Neural progenitor cell (in vitro differentiated cells): ENCODE measurements at regions not wholly inside any gene's neighbourhood (a gene's known extent, or its start where the extent isn't known, plus 50 kb on each side); places are given as distances from the start of the nearest gene placed in this dataset.

Experiments used
- DNase-seq: peaks from one replicate; pipeline ENCODE4 v3.0.0-alpha.2; 2016; ENCODE audit warnings: low spot score
- H2AFZ ChIP-seq: fragments of 200-600 bp; sonication (generic); replicated peaks from 2 replicates; pipeline ENCODE4 v1.6.1; 2016; ENCODE audit warnings: antibody characterized with exemption
- H3F3A ChIP-seq: fragments of 200-600 bp; sonication (generic); 2 replicates; pipeline ENCODE4 v1.6.1; 2016; ENCODE audit warnings: antibody characterized with exemption, low read depth
- H3K27ac ChIP-seq: fragments of 200-600 bp; sonication (generic); 2 replicates; pipeline ENCODE4 v1.5.1; 2016; ENCODE audit warnings: mild to moderate bottlenecking
- H3K27me3 ChIP-seq: fragments of 200-600 bp; sonication (generic); 2 replicates; pipeline ENCODE4 v1.6.1; 2016; ENCODE audit warnings: mild to moderate bottlenecking, moderate library complexity
- H3K36me3 ChIP-seq: fragments of 200-600 bp; sonication (generic); 2 replicates; pipeline ENCODE4 v1.5.1; 2016
- H3K4me1 ChIP-seq: fragments of 200-600 bp; sonication (generic); 2 replicates; pipeline ENCODE4 v1.6.1; 2016; ENCODE audit warnings: mixed run types
- H3K4me2 ChIP-seq: fragments of 200-600 bp; sonication (generic); 2 replicates; pipeline ENCODE4 v1.6.1; 2016
- H3K4me3 ChIP-seq: fragments of 200-600 bp; sonication (generic); 2 replicates; pipeline ENCODE4 v1.5.1; 2016
- H3K79me2 ChIP-seq: fragments of 200-600 bp; sonication (generic); 2 replicates; pipeline ENCODE4 v1.6.1; 2016; ENCODE audit warnings: low read depth
- H3K9ac ChIP-seq: fragments of 200-600 bp; sonication (generic); 2 replicates; pipeline ENCODE4 v1.6.1; 2016
- H3K9me3 ChIP-seq: fragments of 200-600 bp; sonication (generic); 2 replicates; pipeline ENCODE4 v1.5.1; 2016; ENCODE audit warnings: low read depth
- H4K20me1 ChIP-seq: fragments of 200-600 bp; sonication (generic); 2 replicates; pipeline ENCODE4 v1.6.1; 2016; ENCODE audit warnings: low read depth
- H3K27ac Mint-ChIP-seq: 3 replicates; pipeline ENCODE4 v1.8.0; 2021; ENCODE audit warnings: mixed read lengths
- H3K27me3 Mint-ChIP-seq: 2 replicates; pipeline ENCODE4 v1.8.0; 2022; ENCODE audit warnings: low read depth, mild to moderate bottlenecking, inconsistent platforms, moderate library complexity, mixed read lengths; ENCODE audit not compliant: insufficient read depth
- H3K36me3 Mint-ChIP-seq: 3 replicates; pipeline ENCODE4 v1.8.0; 2021; ENCODE audit warnings: mixed read lengths
- H3K4me1 Mint-ChIP-seq: 3 replicates; pipeline ENCODE4 v1.8.0; 2021; ENCODE audit warnings: mixed read lengths
- H3K4me3 Mint-ChIP-seq: 3 replicates; pipeline ENCODE4 v1.8.0; 2021; ENCODE audit warnings: mild to moderate bottlenecking, moderate library complexity, mixed read lengths
- H3K9me3 Mint-ChIP-seq: 3 replicates; pipeline ENCODE4 v1.8.0; 2020; ENCODE audit warnings: mixed read lengths
- CTCF ChIP-seq: fragments of 200-600 bp; sonication (generic); IDR thresholded peaks from 2 replicates; pipeline ENCODE4 v1.5.1; 2017; ENCODE audit warnings: antibody characterized with exemption, mild to moderate bottlenecking
- EZH2 ChIP-seq: fragments of 200-600 bp; sonication (generic); IDR thresholded peaks from 2 replicates; pipeline ENCODE4 v1.6.1; 2017; ENCODE audit warnings: antibody characterized with exemption, mild to moderate bottlenecking, moderate library complexity
- EZH2phosphoT487 ChIP-seq: fragments of 200-600 bp; sonication (generic); IDR thresholded peaks from 2 replicates; pipeline ENCODE4 v1.6.1; 2017; ENCODE audit warnings: antibody characterized with exemption

GRCh38 chr12:123056053-123056452 lies 75.6 kb downstream of the ARL6IP4 start:
- Histone ChIP-seq H3K4me3 (no peak overlapping the region), H3K27me3 (no peaks in the 10 kb centered on the region), H3K27ac (no peak overlapping the region), H2AFZ (no peak overlapping the region), H3K9ac (no peak overlapping the region), H3K4me1 (no peaks in the 10 kb centered on the region), H3K4me2 (no peak overlapping the region), H3K79me2 (no peaks in the 10 kb centered on the region), H3F3A (no peaks in the 10 kb centered on the region), H3K9me3 (no peaks in the 10 kb centered on the region), H3K36me3 (no peaks in the 10 kb centered on the region), H4K20me1 (no peaks in the 10 kb centered on the region)
- no peak for DNase-seq
- Mint-ChIP-seq H3K4me3 (no peak overlapping the region), H3K9me3 (no peaks in the 10 kb centered on the region), H3K4me1 (peaks cover 32% of the 10 kb centered on the region), H3K36me3 (peaks cover 1% of the 10 kb centered on the region), H3K27me3 (peaks cover 6% of the 10 kb centered on the region), H3K27ac (peak overlapping the region; percentile 50)
- TF ChIP-seq EZH2phosphoT487: no peak
- no peak for TF ChIP-seq EZH2
- TF ChIP-seq CTCF: no peak

- Histone ChIP-seq H3K79me2 (no peaks in the 10 kb centered on the region), H3K9ac (no peak overlapping the region), H4K20me1 (no peaks in the 10 kb centered on the region), H3K4me2 (no peak overlapping the region), H3K27ac (no peak overlapping the region), H3K4me3 (no peak overlapping the region), H3K27me3 (no peaks in the 10 kb centered on the region), H3F3A (no peaks in the 10 kb centered on the region), H2AFZ (no peak overlapping the region), H3K36me3 (no peaks in the 10 kb centered on the region), H3K4me1 (no peaks in the 10 kb centered on the region), H3K9me3 (no peaks in the 10 kb centered on the region)
- peak overlapping the region; percentile 57 for H3K4me3 Mint-ChIP-seq
- no peak for DNase-seq
- H3K27ac Mint-ChIP-seq: peak overlapping the region; percentile 66
- H3K4me1 Mint-ChIP-seq: peaks cover 39% of the 10 kb centered on the region
- no peaks in the 10 kb centered on the region for H3K9me3 Mint-ChIP-seq
- H3K27me3 Mint-ChIP-seq: peaks cover 5% of the 10 kb centered on the region
- TF ChIP-seq EZH2 (no peak), CTCF (no peak), EZH2phosphoT487 (no peak)
- H3K36me3 Mint-ChIP-seq: peaks cover 1% of the 10 kb centered on the region
These were observed 74.8 kb downstream of the ARL6IP4 start for GRCh38 chr12:123055281-123055766.

- Mint-ChIP-seq H3K4me1 (peaks cover 45% of the 10 kb centered on the region), H3K27me3 (peaks cover under 1% of the 10 kb centered on the region), H3K36me3 (peaks cover 1% of the 10 kb centered on the region), H3K9me3 (no peaks in the 10 kb centered on the region), H3K4me3 (no peak overlapping the region), H3K27ac (no peak overlapping the region)
- H3K79me2 ChIP-seq: no peaks in the 10 kb centered on the region
- no peak overlapping the region for H2AFZ ChIP-seq
- DNase-seq: no peak
- H3F3A ChIP-seq: no peaks in the 10 kb centered on the region
- H3K27me3 ChIP-seq: no peaks in the 10 kb centered on the region
- H3K27ac ChIP-seq: no peak overlapping the region
- no peaks in the 10 kb centered on the region for H3K4me1 ChIP-seq
- no peak overlapping the region for H3K9ac ChIP-seq
- H4K20me1 ChIP-seq: no peaks in the 10 kb centered on the region
- no peak overlapping the region for H3K4me2 ChIP-seq
- no peaks in the 10 kb centered on the region for H3K36me3 ChIP-seq
- TF ChIP-seq CTCF: no peak
- no peak for TF ChIP-seq EZH2
- no peak for TF ChIP-seq EZH2phosphoT487
- H3K4me3 ChIP-seq: no peak overlapping the region
- no peaks in the 10 kb centered on the region for H3K9me3 ChIP-seq
These were observed 73.9 kb downstream of the ARL6IP4 start for GRCh38 chr12:123054371-123054770.
